HepG2 (cell line): ENCODE measurements at regions not wholly inside any gene's neighbourhood (a gene's known extent, or its start where the extent isn't known, plus 50 kb on each side); places are given as distances from the start of the nearest gene placed in this dataset.

Experiments used
- ARID2 ChIP-seq: sonication (generic); formaldehyde crosslinking; IDR thresholded peaks from 2 replicates; pipeline ENCODE4 v1.8.1; 2022; ENCODE audit warnings: mild to moderate bottlenecking, missing genetic modification reagents, borderline replicate concordance
- CCAR2 ChIP-seq: fragments of 200-400 bp; formaldehyde crosslinking; optimal IDR thresholded peaks from 2 replicates; pipeline ENCODE3; 2018; ENCODE audit warnings: low read depth, mild to moderate bottlenecking, low read length, moderate library complexity
- FOXK1 ChIP-seq: sonication (generic); formaldehyde crosslinking; IDR thresholded peaks from 2 replicates; pipeline ENCODE4 v1.4.0; 2020; ENCODE audit warnings: low read depth, missing genetic modification reagents, borderline replicate concordance
- MBNL3 ChIP-seq: fragments of 250-450 bp; sonication (Bioruptor Pico); conservative IDR thresholded peaks from 2 replicates; pipeline ENCODE4 v1.8.0; 2022; ENCODE audit warnings: mild to moderate bottlenecking, inconsistent platforms
- POLR2AphosphoS5 ChIP-seq: IDR thresholded peaks from 2 replicates; pipeline ENCODE4 v1.6.1; 2012; ENCODE audit warnings: low read depth, low read length
- RBM22 ChIP-seq: fragments of 200-400 bp; formaldehyde crosslinking; optimal IDR thresholded peaks from 2 replicates; pipeline ENCODE3; 2017; ENCODE audit warnings: mild to moderate bottlenecking, low read length, moderate library complexity
- ZNF12 ChIP-seq: sonication (generic); formaldehyde crosslinking; IDR thresholded peaks from 2 replicates; pipeline ENCODE4 v1.5.0; 2020; ENCODE audit warnings: missing genetic modification reagents
- ZNF558 ChIP-seq: sonication (generic); formaldehyde crosslinking; IDR thresholded peaks from 2 replicates; pipeline ENCODE4 v1.9.0; 2022; ENCODE audit warnings: mild to moderate bottlenecking, missing genetic modification reagents, borderline replicate concordance
- TF ChIP-seq, protein P1 (sequence below): sonication (generic); formaldehyde crosslinking; conservative IDR thresholded peaks from 2 replicates; pipeline ENCODE4 v1.4.0; 2020; ENCODE audit warnings: missing genetic modification reagents
- TF ChIP-seq, protein P2 (sequence below): sonication (generic); formaldehyde crosslinking; IDR thresholded peaks from 2 replicates; pipeline ENCODE4 v1.5.0; 2020; ENCODE audit warnings: mild to moderate bottlenecking, missing genetic modification reagents, moderate library complexity

DNA sequence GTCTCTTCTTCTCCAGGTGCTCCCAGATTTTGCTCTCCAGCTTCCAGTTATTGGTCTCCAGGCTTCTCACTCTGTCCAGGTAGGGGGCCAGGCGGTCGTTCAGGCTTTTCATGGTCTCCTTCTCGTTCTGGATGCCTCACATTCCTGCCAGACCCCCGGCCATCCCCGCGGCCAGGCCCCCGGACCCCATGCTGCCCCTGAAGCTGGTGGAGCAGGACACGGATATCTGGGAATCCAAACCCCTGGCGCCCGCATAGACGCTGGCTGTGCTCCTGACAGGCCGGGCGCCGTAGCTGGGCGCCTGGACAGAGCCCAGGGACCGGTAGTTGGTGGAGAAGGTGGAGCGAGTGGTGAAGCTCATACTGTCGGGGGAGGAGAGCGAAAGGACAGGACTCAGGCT lies 534.4 kb upstream of the TLE4 start:
- TF ChIP-seq MBNL3 (CRISPR knock-in tag), result no peak
- TF ChIP-seq, protein P1, sequence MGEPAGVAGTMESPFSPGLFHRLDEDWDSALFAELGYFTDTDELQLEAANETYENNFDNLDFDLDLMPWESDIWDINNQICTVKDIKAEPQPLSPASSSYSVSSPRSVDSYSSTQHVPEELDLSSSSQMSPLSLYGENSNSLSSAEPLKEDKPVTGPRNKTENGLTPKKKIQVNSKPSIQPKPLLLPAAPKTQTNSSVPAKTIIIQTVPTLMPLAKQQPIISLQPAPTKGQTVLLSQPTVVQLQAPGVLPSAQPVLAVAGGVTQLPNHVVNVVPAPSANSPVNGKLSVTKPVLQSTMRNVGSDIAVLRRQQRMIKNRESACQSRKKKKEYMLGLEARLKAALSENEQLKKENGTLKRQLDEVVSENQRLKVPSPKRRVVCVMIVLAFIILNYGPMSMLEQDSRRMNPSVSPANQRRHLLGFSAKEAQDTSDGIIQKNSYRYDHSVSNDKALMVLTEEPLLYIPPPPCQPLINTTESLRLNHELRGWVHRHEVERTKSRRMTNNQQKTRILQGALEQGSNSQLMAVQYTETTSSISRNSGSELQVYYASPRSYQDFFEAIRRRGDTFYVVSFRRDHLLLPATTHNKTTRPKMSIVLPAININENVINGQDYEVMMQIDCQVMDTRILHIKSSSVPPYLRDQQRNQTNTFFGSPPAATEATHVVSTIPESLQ (CRISPR knock-in tag), result no peak
- no peak for TF ChIP-seq ZNF558 (CRISPR knock-in tag)
- TF ChIP-seq, protein P2, sequence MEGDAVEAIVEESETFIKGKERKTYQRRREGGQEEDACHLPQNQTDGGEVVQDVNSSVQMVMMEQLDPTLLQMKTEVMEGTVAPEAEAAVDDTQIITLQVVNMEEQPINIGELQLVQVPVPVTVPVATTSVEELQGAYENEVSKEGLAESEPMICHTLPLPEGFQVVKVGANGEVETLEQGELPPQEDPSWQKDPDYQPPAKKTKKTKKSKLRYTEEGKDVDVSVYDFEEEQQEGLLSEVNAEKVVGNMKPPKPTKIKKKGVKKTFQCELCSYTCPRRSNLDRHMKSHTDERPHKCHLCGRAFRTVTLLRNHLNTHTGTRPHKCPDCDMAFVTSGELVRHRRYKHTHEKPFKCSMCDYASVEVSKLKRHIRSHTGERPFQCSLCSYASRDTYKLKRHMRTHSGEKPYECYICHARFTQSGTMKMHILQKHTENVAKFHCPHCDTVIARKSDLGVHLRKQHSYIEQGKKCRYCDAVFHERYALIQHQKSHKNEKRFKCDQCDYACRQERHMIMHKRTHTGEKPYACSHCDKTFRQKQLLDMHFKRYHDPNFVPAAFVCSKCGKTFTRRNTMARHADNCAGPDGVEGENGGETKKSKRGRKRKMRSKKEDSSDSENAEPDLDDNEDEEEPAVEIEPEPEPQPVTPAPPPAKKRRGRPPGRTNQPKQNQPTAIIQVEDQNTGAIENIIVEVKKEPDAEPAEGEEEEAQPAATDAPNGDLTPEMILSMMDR (CRISPR knock-in tag), result no peak
- no peak for TF ChIP-seq RBM22
- no peak for TF ChIP-seq CCAR2
- no peak for TF ChIP-seq ARID2
- no peak for TF ChIP-seq FOXK1
- TF ChIP-seq POLR2AphosphoS5, result no peak
- no peak for TF ChIP-seq ZNF12 (CRISPR knock-in tag)
